ENCODE measurements at regions not wholly inside any gene's neighbourhood (a gene's known extent, or its start where the extent isn't known, plus 50 kb on each side); places are given as distances from the start of the nearest gene placed in this dataset.

GRCh38 chr1:81192647-81193642 lies 607.8 kb upstream of the ADGRL2 start:
- no peak for TF ChIP-seq EZH2phosphoT487 (IDR thresholded peaks at IDR 0.05; ENCODE audit: borderline replicate concordance, low read depth, low read length)
- TF ChIP-seq CTCF (conservative IDR thresholded peaks at IDR 0.05; ENCODE audit: low read length), result no peak
